SK-N-SH (cell line): ENCODE measurements at regions not wholly inside any gene's neighbourhood (a gene's known extent, or its start where the extent isn't known, plus 50 kb on each side); places are given as distances from the start of the nearest gene placed in this dataset.
A peak's percentile ranks its signal among the peaks of the same experiment; 100 is the strongest.

Source experiments
- CTCF ChIA-PET: fragments of 300-600, 350-600 bp; formaldehyde crosslinking; extraction: SDS; loops from one replicate; lab custom pipeline; 2021; lab: Yijun Ruan, JAX
- POLR2A ChIA-PET: fragments of 350-600 bp; sonication (Branson Sonifier 250); formaldehyde crosslinking; extraction: SDS; loops from one replicate; lab custom pipeline; 2020; ENCODE audit warnings: antibody characterized with exemption, inconsistent platforms; lab: Yijun Ruan, JAX
- DNase-seq: peaks from one replicate; pipeline ENCODE4 v3.0.0; 2012
- H2AFZ ChIP-seq: fragments of 200-600 bp; sonication (generic); 2 replicates; pipeline ENCODE4 v1.8.1; 2016; ENCODE audit warnings: antibody characterized with exemption, mild to moderate bottlenecking, low read depth
- H3F3A ChIP-seq: fragments of 200-600 bp; sonication (generic); replicated peaks from 2 replicates; pipeline ENCODE3; 2016; ENCODE audit warnings: antibody characterized with exemption, mild to moderate bottlenecking; ENCODE audit not compliant: insufficient read depth
- H3K27ac ChIP-seq, 2 experiments: fragments of 200-500 bp in 1 of 2; fragments of 200-600 bp in 1 of 2; sonication (Bioruptor generic) in 1 of 2; sonication (generic), shearing (Covaris generic) in 1 of 2; 2 replicates each; pipeline versions ENCODE4 v1.5.1 to v1.6.1; 2014 to 2016; ENCODE audit warnings: low read depth in 2 of 2, inconsistent platforms in 1 of 2, low read length in 1 of 2, mild to moderate bottlenecking in 1 of 2, mixed read lengths in 1 of 2
- H3K27me3 ChIP-seq: fragments of 200-600 bp; sonication (generic), shearing (Covaris generic); 2 replicates; pipeline ENCODE4 v1.6.1; 2016; ENCODE audit warnings: mixed run types; ENCODE audit not compliant: insufficient read depth
- H3K36me3 ChIP-seq, 2 experiments: fragments of 200-500 bp in 1 of 2; fragments of 200-600 bp in 1 of 2; sonication (Bioruptor generic) in 1 of 2; sonication (generic) in 1 of 2; replicated peaks in 1 of 2; 2 replicates each; pipeline versions ENCODE3 to v1.5.1; 2014 to 2016; ENCODE audit warnings: low read length in 1 of 2, mild to moderate bottlenecking in 1 of 2; ENCODE audit not compliant: insufficient read depth in 2 of 2, control insufficient read depth in 1 of 2
- H3K4me1 ChIP-seq, 2 experiments: fragments of 200-500 bp in 1 of 2; fragments of 200-600 bp in 1 of 2; sonication (Bioruptor generic) in 1 of 2; sonication (generic), shearing (Covaris generic) in 1 of 2; 2 replicates each; pipeline versions ENCODE4 v1.5.1 to v1.6.1; 2014 to 2016; ENCODE audit warnings: low read depth in 1 of 2, low read length in 1 of 2, mixed run types in 1 of 2; ENCODE audit not compliant: insufficient read depth in 2 of 2, control insufficient read depth in 1 of 2
- H3K4me2 ChIP-seq: fragments of 200-600 bp; sonication (generic), shearing (Covaris generic); 2 replicates; pipeline ENCODE4 v1.6.1; 2017; ENCODE audit warnings: mixed run types
- H3K4me3 ChIP-seq, 2 experiments: fragments of 200-500 bp in 1 of 2; fragments of 200-600 bp in 1 of 2; sonication (Bioruptor generic) in 1 of 2; sonication (generic), shearing (Covaris generic) in 1 of 2; 2 replicates each; pipeline versions ENCODE4 v1.5.1 to v1.8.1; 2014 to 2016; ENCODE audit warnings: low read depth in 2 of 2, inconsistent platforms in 1 of 2, low read length in 1 of 2, mild to moderate bottlenecking in 1 of 2, mixed read lengths in 1 of 2, moderate library complexity in 1 of 2
- H3K79me2 ChIP-seq: fragments of 200-600 bp; sonication (generic); 2 replicates; pipeline ENCODE4 v1.8.1; 2017; ENCODE audit warnings: mild to moderate bottlenecking; ENCODE audit not compliant: insufficient read depth
- H3K9ac ChIP-seq: fragments of 200-600 bp; sonication (generic); 2 replicates; pipeline ENCODE4 v1.6.1; 2017; ENCODE audit warnings: mixed run types
- H3K9me2 ChIP-seq: fragments of 200-600 bp; sonication (generic); 2 replicates; pipeline ENCODE4 v1.6.1; 2017; ENCODE audit warnings: mixed run types
- H3K9me3 ChIP-seq: fragments of 200-600 bp; sonication (generic); 2 replicates; pipeline ENCODE4 v1.6.1; 2017; ENCODE audit warnings: mixed run types, mild to moderate bottlenecking, moderate library complexity
- H4K20me1 ChIP-seq: fragments of 200-600 bp; sonication (generic); 2 replicates; pipeline ENCODE4 v1.6.1; 2017; ENCODE audit warnings: mild to moderate bottlenecking, mixed run types; ENCODE audit not compliant: insufficient read depth
- CHD2 ChIP-seq: fragments of 150-350 bp; IDR thresholded peaks from 2 replicates; pipeline ENCODE4 v1.6.1; 2018; ENCODE audit warnings: low read length; ENCODE audit not compliant: partially characterized antibody
- ELF1 ChIP-seq: IDR thresholded peaks from 2 replicates; pipeline ENCODE4 v1.4.0; 2012
- EP300 ChIP-seq, 2 experiments: IDR thresholded peaks; 2 replicates each; pipeline versions ENCODE4 v1.4.0 to v1.6.1; 2012; ENCODE audit warnings: borderline replicate concordance in 1 of 2, low read depth in 1 of 2, low read length in 1 of 2
- EZH2phosphoT487 ChIP-seq: fragments of 200-600 bp; sonication (generic); IDR thresholded peaks from 2 replicates; pipeline ENCODE4 v1.6.1; 2017; ENCODE audit warnings: low read depth, mixed run types, mild to moderate bottlenecking, antibody characterized with exemption, moderate library complexity, borderline replicate concordance
- FOSL2 ChIP-seq: IDR thresholded peaks from 2 replicates; pipeline ENCODE4 v1.4.0; 2012; ENCODE audit warnings: low read depth, mild to moderate bottlenecking, moderate library complexity, borderline replicate concordance
- FOXM1 ChIP-seq: IDR thresholded peaks from 2 replicates; pipeline ENCODE4 v1.4.0; 2012; ENCODE audit warnings: low read depth, mild to moderate bottlenecking
- GATA2 ChIP-seq: sonication (generic); formaldehyde crosslinking; IDR thresholded peaks from 2 replicates; pipeline ENCODE4 v1.5.0; 2020; ENCODE audit warnings: mild to moderate bottlenecking, missing genetic modification reagents
- JUND ChIP-seq: IDR thresholded peaks from 2 replicates; pipeline ENCODE4 v1.4.0; 2012
- MEF2A ChIP-seq: IDR thresholded peaks from 2 replicates; pipeline ENCODE4 v1.4.0; 2012; ENCODE audit warnings: low read depth, borderline replicate concordance
- MXI1 ChIP-seq: IDR thresholded peaks from 2 replicates; pipeline ENCODE4 v1.6.1; 2012; ENCODE audit warnings: mild to moderate bottlenecking, low read depth, low read length, improper control_type of control experiment
- NFIC ChIP-seq: IDR thresholded peaks from 2 replicates; pipeline ENCODE4 v1.4.0; 2012; ENCODE audit warnings: borderline replicate concordance
- NRF1 ChIP-seq: IDR thresholded peaks from 2 replicates; pipeline ENCODE4 v1.6.1; 2012; ENCODE audit warnings: low read depth, mild to moderate bottlenecking, low read length
- POLR2AphosphoS5 ChIP-seq: IDR thresholded peaks from 2 replicates; pipeline ENCODE4 v1.6.1; 2012; ENCODE audit warnings: low read depth, low read length
- RXRA ChIP-seq: IDR thresholded peaks from 2 replicates; pipeline ENCODE4 v1.4.0; 2012; ENCODE audit warnings: low read depth, mild to moderate bottlenecking, borderline replicate concordance
- SMC3 ChIP-seq: IDR thresholded peaks from 2 replicates; pipeline ENCODE4 v1.6.1; 2012; ENCODE audit warnings: low read depth, low read length, improper control_type of control experiment
- TCF12 ChIP-seq: IDR thresholded peaks from 2 replicates; pipeline ENCODE4 v1.4.0; 2012
- TEAD4 ChIP-seq: IDR thresholded peaks from 2 replicates; pipeline ENCODE4 v1.4.0; 2012; ENCODE audit warnings: mild to moderate bottlenecking, borderline replicate concordance; ENCODE audit not compliant: insufficient read depth
- WGBS: methylation state at CpG from one replicate; pipeline ENCODE4 v1.1.6; 2017; ENCODE audit warnings: low lambda C conversion rate; 5-methylcytosine and 5-hydroxymethylcytosine counted together
- TF ChIP-seq, protein P1 (sequence below): IDR thresholded peaks from 2 replicates; pipeline ENCODE4 v1.4.0; 2012; ENCODE audit warnings: low read depth, borderline replicate concordance
- TF ChIP-seq, protein P2 (sequence below): IDR thresholded peaks from 2 replicates; pipeline ENCODE4 v1.4.0; 2012; ENCODE audit warnings: low read depth
- TF ChIP-seq, protein P3 (sequence below): fragments of 150-350 bp; IDR thresholded peaks from 2 replicates; pipeline ENCODE4 v1.6.1; 2017; ENCODE audit warnings: antibody characterized with exemption, low read length, low read depth, borderline replicate concordance
- TF ChIP-seq, protein P4 (sequence below): IDR thresholded peaks from 2 replicates; pipeline ENCODE4 v1.4.0; 2012; ENCODE audit warnings: low read depth, borderline replicate concordance
- TF ChIP-seq, protein P5 (sequence below): IDR thresholded peaks from 2 replicates; pipeline ENCODE4; 2012

DNA sequence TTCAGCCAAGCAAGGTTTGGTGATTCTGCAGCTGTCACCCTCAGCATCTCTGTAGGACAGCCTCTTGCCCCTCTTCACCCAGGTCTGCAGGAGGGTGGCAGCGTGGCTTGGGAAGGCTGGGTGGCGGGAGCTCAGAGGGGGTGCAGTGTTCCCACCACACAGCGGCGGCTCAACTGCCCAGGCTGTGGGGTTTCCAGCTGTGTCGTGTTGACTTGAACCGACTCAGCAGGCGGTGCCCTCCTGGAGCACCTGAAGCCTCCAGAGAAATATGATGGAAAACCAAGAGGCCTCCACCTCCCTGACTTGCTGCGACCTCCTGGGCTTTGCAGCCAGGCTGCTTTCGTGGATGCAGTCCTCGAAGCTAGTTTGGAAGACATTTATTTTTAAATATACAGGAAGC lies 68.0 kb upstream of the KLF6 start:
- H3K79me2 ChIP-seq, result no peaks in the 10 kb centered on the region
- H3K9me2 ChIP-seq, result no peaks in the 10 kb centered on the region
- H3K4me1 ChIP-seq, result peaks cover 2 to 29% of the 10 kb centered on the region in 2 experiments; a peak in 2 of 4 replicates
- no peaks in the 10 kb centered on the region for H4K20me1 ChIP-seq
- TF ChIP-seq ELF1 (no peak), EP300 (IDR thresholded peaks at IDR 0.05; ENCODE audit: borderline replicate concordance in 1 of 2, low read depth in 1 of 2, low read length in 1 of 2) (no peak), FOXM1 (no peak), CHD2 (no peak)
- TF ChIP-seq, protein P1, sequence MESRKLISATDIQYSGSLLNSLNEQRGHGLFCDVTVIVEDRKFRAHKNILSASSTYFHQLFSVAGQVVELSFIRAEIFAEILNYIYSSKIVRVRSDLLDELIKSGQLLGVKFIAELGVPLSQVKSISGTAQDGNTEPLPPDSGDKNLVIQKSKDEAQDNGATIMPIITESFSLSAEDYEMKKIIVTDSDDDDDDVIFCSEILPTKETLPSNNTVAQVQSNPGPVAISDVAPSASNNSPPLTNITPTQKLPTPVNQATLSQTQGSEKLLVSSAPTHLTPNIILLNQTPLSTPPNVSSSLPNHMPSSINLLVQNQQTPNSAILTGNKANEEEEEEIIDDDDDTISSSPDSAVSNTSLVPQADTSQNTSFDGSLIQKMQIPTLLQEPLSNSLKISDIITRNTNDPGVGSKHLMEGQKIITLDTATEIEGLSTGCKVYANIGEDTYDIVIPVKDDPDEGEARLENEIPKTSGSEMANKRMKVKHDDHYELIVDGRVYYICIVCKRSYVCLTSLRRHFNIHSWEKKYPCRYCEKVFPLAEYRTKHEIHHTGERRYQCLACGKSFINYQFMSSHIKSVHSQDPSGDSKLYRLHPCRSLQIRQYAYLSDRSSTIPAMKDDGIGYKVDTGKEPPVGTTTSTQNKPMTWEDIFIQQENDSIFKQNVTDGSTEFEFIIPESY, result no peak
- TF ChIP-seq, protein P2, sequence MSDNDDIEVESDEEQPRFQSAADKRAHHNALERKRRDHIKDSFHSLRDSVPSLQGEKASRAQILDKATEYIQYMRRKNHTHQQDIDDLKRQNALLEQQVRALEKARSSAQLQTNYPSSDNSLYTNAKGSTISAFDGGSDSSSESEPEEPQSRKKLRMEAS, result no peak
- peaks cover 36% of the 10 kb centered on the region for H3F3A ChIP-seq
- H2AFZ ChIP-seq, result no peak overlapping the region
- peak overlapping the region; percentile 42; the same call in 1 of the 2 replicates for H3K4me2 ChIP-seq
- ChIA-PET POLR2A (no interaction called here), CTCF (interaction anchor here (1.0 kb wide), 1 partner anchor 34 kb away, joined by 3 read pairs; no protein-coding TSS in a partner anchor)
- H3K27ac ChIP-seq, result peak overlapping the region; percentile 68 to 99; a peak in 3 of 4 replicates
- no peaks in the 10 kb centered on the region for H3K9me3 ChIP-seq
- H3K4me3 ChIP-seq, result no peak overlapping the region
- no peaks in the 10 kb centered on the region for H3K36me3 ChIP-seq
- 95% methylated on average over 4 of the region's 10 CpGs for WGBS
- no peak for DNase-seq
- H3K9ac ChIP-seq, result peak overlapping the region; percentile 69; the same call in 1 of the 2 replicates
- no peaks in the 10 kb centered on the region for H3K27me3 ChIP-seq

DNA sequence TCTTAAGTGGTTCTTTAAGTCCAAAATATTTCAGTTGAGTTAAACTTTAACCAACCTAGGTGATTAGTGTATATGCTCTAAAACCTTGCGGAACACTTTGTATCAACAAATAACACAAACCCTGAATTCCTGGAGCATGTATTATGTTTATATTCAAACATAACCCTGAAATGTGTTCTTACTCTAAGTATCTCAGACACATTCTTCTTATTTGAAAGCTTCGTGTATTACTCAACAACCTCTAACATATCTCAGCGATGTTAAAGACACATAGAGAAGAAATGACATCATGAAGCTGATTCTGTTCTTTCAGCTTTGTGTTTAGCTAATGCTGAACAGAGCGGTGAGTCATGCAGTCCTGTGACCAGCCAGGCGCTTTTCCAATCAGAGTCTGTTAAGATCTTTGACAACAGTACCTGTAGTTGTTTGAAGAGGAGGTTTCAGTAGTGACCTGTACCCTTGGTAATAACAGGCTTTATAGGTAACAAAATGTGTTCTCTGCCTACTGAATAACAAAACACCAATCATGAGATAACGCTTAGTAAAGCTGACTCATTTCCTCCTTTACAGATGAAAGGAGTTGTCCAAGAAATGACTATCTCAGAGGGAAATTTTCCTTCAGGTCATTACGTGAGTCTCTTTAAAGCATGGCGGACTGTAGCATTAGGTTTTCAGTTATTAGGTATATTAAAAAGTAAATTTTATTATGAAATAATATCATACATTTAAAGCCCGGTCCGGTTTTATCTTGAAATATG lies 67.3 kb upstream of the KLF6 start:
- Histone ChIP-seq H3F3A (peaks cover 36% of the 10 kb centered on the region), H2AFZ (no peak overlapping the region; the same call in 1 of the 2 replicates), H3K9me3 (no peaks in the 10 kb centered on the region), H3K9ac (peak overlapping the region; percentile 69), H3K4me1 (peaks cover 2 to 30% of the 10 kb centered on the region in 2 experiments; a peak in 2 of 4 replicates), H4K20me1 (no peaks in the 10 kb centered on the region), H3K36me3 (no peaks in the 10 kb centered on the region), H3K4me3 (peak overlapping the region in 1 of 2 experiments; percentile 18; a peak in 1 of 4 replicates), H3K27ac (peak overlapping the region; percentile 68 to 99), H3K79me2 (no peaks in the 10 kb centered on the region), H3K9me2 (no peaks in the 10 kb centered on the region), H3K4me2 (peak overlapping the region; percentile 55), H3K27me3 (no peaks in the 10 kb centered on the region)
- TF ChIP-seq EP300 (IDR thresholded peaks at IDR 0.05; ENCODE audit: borderline replicate concordance in 1 of 2, low read depth in 1 of 2, low read length in 1 of 2) (peak in 1 of 2 experiments; percentile 93; a peak in 3 of 4 replicates), MXI1 (no peak), FOSL2 (peak; percentile 97), MEF2A (peak; percentile 67; the same call in 1 of the 2 replicates), RXRA (0 out of 2 replicates have a peak, but pooled peaks have one; percentile 27), EZH2phosphoT487 (no peak), GATA2 (CRISPR knock-in tag) (no peak), NRF1 (no peak), TEAD4 (peak; percentile 90), SMC3 (no peak), JUND (peak; percentile 97), TCF12 (peak; percentile 95), POLR2AphosphoS5 (peak; percentile 72; the same call in 1 of the 2 replicates), FOXM1 (peak; percentile 85), ELF1 (no peak), NFIC (peak; percentile 54)
- TF ChIP-seq, protein P3, sequence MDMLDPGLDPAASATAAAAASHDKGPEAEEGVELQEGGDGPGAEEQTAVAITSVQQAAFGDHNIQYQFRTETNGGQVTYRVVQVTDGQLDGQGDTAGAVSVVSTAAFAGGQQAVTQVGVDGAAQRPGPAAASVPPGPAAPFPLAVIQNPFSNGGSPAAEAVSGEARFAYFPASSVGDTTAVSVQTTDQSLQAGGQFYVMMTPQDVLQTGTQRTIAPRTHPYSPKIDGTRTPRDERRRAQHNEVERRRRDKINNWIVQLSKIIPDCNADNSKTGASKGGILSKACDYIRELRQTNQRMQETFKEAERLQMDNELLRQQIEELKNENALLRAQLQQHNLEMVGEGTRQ, result no peak
- TF ChIP-seq, protein P4, sequence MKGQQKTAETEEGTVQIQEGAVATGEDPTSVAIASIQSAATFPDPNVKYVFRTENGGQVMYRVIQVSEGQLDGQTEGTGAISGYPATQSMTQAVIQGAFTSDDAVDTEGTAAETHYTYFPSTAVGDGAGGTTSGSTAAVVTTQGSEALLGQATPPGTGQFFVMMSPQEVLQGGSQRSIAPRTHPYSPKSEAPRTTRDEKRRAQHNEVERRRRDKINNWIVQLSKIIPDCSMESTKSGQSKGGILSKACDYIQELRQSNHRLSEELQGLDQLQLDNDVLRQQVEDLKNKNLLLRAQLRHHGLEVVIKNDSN, result 0 out of 2 replicates have a peak, but pooled peaks have one; percentile 29
- TF ChIP-seq, protein P5, sequence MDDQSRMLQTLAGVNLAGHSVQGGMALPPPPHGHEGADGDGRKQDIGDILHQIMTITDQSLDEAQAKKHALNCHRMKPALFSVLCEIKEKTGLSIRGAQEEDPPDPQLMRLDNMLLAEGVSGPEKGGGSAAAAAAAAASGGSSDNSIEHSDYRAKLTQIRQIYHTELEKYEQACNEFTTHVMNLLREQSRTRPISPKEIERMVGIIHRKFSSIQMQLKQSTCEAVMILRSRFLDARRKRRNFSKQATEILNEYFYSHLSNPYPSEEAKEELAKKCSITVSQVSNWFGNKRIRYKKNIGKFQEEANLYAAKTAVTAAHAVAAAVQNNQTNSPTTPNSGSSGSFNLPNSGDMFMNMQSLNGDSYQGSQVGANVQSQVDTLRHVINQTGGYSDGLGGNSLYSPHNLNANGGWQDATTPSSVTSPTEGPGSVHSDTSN, result peak; percentile 74
- WGBS, result 23% methylated on average over 10 of the region's 10 CpGs
- DNase-seq, result no peak
- ChIA-PET CTCF (no interaction called here), POLR2A (no interaction called here)
